Dedifferentiated amniotic fluid mesenchymal stem cell (primary cell): ENCODE measurements at regions not wholly inside any gene's neighbourhood (a gene's known extent, or its start where the extent isn't known, plus 50 kb on each side); places are given as distances from the start of the nearest gene placed in this dataset.

ENCODE experiments used
- DNase-seq: peaks from one replicate; pipeline ENCODE4 v3.0.0-alpha.2; 2016; ENCODE audit errors: extremely low spot score

GRCh38 chr2:176540995-176541394 is 271.8 kb downstream of the MTX2 start:
- DNase-seq = no peak

- DNase-seq = no peak
Measured at GRCh38 chr2:176542476-176542875, 273.2 kb downstream of the MTX2 start.

GRCh38 chr2:176544557-176544956 is 275.3 kb downstream of the MTX2 start:
- DNase-seq = no peak

- DNase-seq = no peak
Measured at GRCh38 chr2:176544991-176545956, 276.0 kb downstream of the MTX2 start.

- DNase-seq = no peak
Measured at GRCh38 chr2:176546550-176546949, 277.3 kb downstream of the MTX2 start.

- no peak for DNase-seq
Measured at GRCh38 chr2:176552501-176553135, 283.4 kb downstream of the MTX2 start.

GRCh38 chr2:176553685-176554100 is 284.5 kb downstream of the MTX2 start:
- no peak for DNase-seq

- DNase-seq = peak; percentile 52
Measured at GRCh38 chr2:176554101-176555048, 285.1 kb downstream of the MTX2 start.

- DNase-seq = no peak
Measured at GRCh38 chr2:176555112-176555511, 285.9 kb downstream of the MTX2 start.

GRCh38 chr2:176555781-176556180 is 286.5 kb downstream of the MTX2 start:
- DNase-seq = no peak

GRCh38 chr2:176556373-176556772 is 287.1 kb downstream of the MTX2 start:
- DNase-seq = no peak

GRCh38 chr2:176557821-176558220 is 288.6 kb downstream of the MTX2 start:
- no peak for DNase-seq

- DNase-seq = no peak
Measured at GRCh38 chr2:176558574-176559140, 289.4 kb downstream of the MTX2 start.

GRCh38 chr2:176560296-176560695 is 291.1 kb downstream of the MTX2 start:
- no peak for DNase-seq

- no peak for DNase-seq
Measured at GRCh38 chr2:176561706-176562105, 292.5 kb downstream of the MTX2 start.

- DNase-seq = no peak
Measured at GRCh38 chr2:176562359-176563078, 293.3 kb downstream of the MTX2 start.

GRCh38 chr2:176565641-176566323 is 296.5 kb downstream of the MTX2 start:
- no peak for DNase-seq

GRCh38 chr2:176566496-176566895 is 297.3 kb downstream of the MTX2 start:
- DNase-seq = no peak

GRCh38 chr2:176566961-176567360 is 297.7 kb downstream of the MTX2 start:
- DNase-seq = no peak

- DNase-seq = no peak
Measured at GRCh38 chr2:176567361-176567760, 298.1 kb downstream of the MTX2 start.
